Bronchial epithelial cell (primary cell): ENCODE measurements at regions not wholly inside any gene's neighbourhood (a gene's known extent, or its start where the extent isn't known, plus 50 kb on each side); places are given as distances from the start of the nearest gene placed in this dataset.

Source experiments
- DNase-seq: peaks from one replicate; pipeline ENCODE4 v3.0.0-alpha.2; 2010; ENCODE audit warnings: low read depth
- FAIRE-seq: peaks from 2 replicates; lab custom pipeline; 2011; peaks lifted over from hg19 to GRCh38; lab: Jason Lieb, UNC
- H3K27me3 ChIP-seq: 2 replicates; pipeline ENCODE4 v1.5.1; 2011; ENCODE audit warnings: low read length; ENCODE audit not compliant: control insufficient read depth, insufficient read depth
- H3K36me3 ChIP-seq: 2 replicates; pipeline ENCODE4 v1.5.1; 2011; ENCODE audit warnings: low read length; ENCODE audit not compliant: control insufficient read depth, insufficient read depth
- H3K4me3 ChIP-seq: 2 replicates; pipeline ENCODE4 v1.5.1; 2011; ENCODE audit warnings: mild to moderate bottlenecking, low read depth, low read length, control low read depth
- CTCF ChIP-seq: IDR thresholded peaks from 2 replicates; pipeline ENCODE4 v1.5.1; 2011; ENCODE audit warnings: mild to moderate bottlenecking, moderate library complexity, low read length, control low read depth, inconsistent platforms; ENCODE audit not compliant: insufficient read depth, severe bottlenecking

GRCh38 chr20:12614764-12615163, 394.0 kb upstream of the SPTLC3 start:
- Histone ChIP-seq H3K36me3 (no peaks in the 10 kb centered on the region), H3K4me3 (no peak overlapping the region), H3K27me3 (no peaks in the 10 kb centered on the region)
- no peak for DNase-seq
- no peak for TF ChIP-seq CTCF
- no peak for FAIRE-seq

- no peak for DNase-seq
- no peaks in the 10 kb centered on the region for H3K27me3 ChIP-seq
- H3K4me3 ChIP-seq = no peak overlapping the region
- peak; percentile 43 for FAIRE-seq
- no peaks in the 10 kb centered on the region for H3K36me3 ChIP-seq
- TF ChIP-seq CTCF = no peak
Observed at GRCh38 chr20:12617076-12617475, 391.7 kb upstream of the SPTLC3 start.

GRCh38 chr20:12623870-12624269, 384.9 kb upstream of the SPTLC3 start:
- TF ChIP-seq CTCF = no peak
- no peak overlapping the region for H3K4me3 ChIP-seq
- DNase-seq = no peak
- no peaks in the 10 kb centered on the region for H3K36me3 ChIP-seq
- H3K27me3 ChIP-seq = no peaks in the 10 kb centered on the region
- FAIRE-seq = no peak

- FAIRE-seq (no peak), DNase-seq (no peak)
- Histone ChIP-seq H3K36me3 (no peaks in the 10 kb centered on the region), H3K4me3 (no peak overlapping the region), H3K27me3 (no peaks in the 10 kb centered on the region)
- no peak for TF ChIP-seq CTCF
Observed at GRCh38 chr20:12627485-12627884, 381.3 kb upstream of the SPTLC3 start.

GRCh38 chr20:12638633-12639312, 370.0 kb upstream of the SPTLC3 start:
- TF ChIP-seq CTCF = no peak
- Histone ChIP-seq H3K27me3 (no peaks in the 10 kb centered on the region), H3K36me3 (no peaks in the 10 kb centered on the region), H3K4me3 (no peak overlapping the region)
- FAIRE-seq (no peak), DNase-seq (no peak)

GRCh38 chr20:12640251-12640650, 368.5 kb upstream of the SPTLC3 start:
- Histone ChIP-seq H3K36me3 (no peaks in the 10 kb centered on the region), H3K27me3 (no peaks in the 10 kb centered on the region), H3K4me3 (no peak overlapping the region)
- DNase-seq (no peak), FAIRE-seq (no peak)
- TF ChIP-seq CTCF = no peak
